GM23248 (cell line): ENCODE measurements at regions not wholly inside any gene's neighbourhood (a gene's known extent, or its start where the extent isn't known, plus 50 kb on each side); places are given as distances from the start of the nearest gene placed in this dataset.

Experiments used
- EZH2 ChIP-seq: fragments of 200-600 bp; sonication (generic); IDR thresholded peaks from 2 replicates; pipeline ENCODE4 v1.6.1; 2018; ENCODE audit warnings: antibody characterized with exemption, mild to moderate bottlenecking; ENCODE audit not compliant: insufficient read depth, poor library complexity, severe bottlenecking
- EZH2phosphoT487 ChIP-seq: fragments of 200-600 bp; sonication (generic); IDR thresholded peaks from 2 replicates; pipeline ENCODE4 v1.6.1; 2018; ENCODE audit warnings: antibody characterized with exemption, moderate library complexity, mild to moderate bottlenecking, low read depth; ENCODE audit not compliant: insufficient read depth

GRCh38 chr7:25970911-25971310 is 181.1 kb upstream of the NFE2L3 start:
- TF ChIP-seq EZH2: no peak
- no peak for TF ChIP-seq EZH2phosphoT487
